Limb (tissue), 2 donors: ENCODE measurements at regions not wholly inside any gene's neighbourhood (a gene's known extent, or its start where the extent isn't known, plus 50 kb on each side); places are given as distances from the start of the nearest gene placed in this dataset.
"Not testable (repeated sequence)": the region's sequence is repeated elsewhere in the genome, so short reads cannot be mapped to it uniquely, and the experiment has no call there.

Experiments used
- DNase-seq, 2 donors: peaks; one replicate each; pipeline ENCODE4 v3.0.0-alpha.2; 2016; ENCODE audit errors: extremely low spot score in 2 of 2

DNA sequence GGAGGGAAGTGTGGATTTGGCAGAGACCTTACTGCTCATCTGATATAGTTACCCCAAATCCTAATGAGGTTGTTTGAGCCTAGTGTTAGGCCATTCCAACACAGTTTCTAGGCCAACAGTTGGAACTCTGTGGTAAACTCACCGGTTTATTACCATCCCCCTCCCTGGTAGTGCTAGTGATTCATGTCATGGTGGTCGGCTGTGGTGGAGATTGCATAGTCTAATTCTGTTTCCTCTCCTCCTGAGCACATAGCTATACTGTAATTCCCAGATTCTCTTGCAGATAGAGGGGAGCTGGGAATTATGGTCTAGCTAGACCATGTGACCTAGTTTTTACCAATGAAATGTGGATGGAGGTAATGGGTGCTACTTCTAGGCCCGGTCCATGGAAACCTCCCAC, 123.7 kb upstream of the KIF26B start:
- no peak for DNase-seq

- no peak for DNase-seq
These were observed 128.5 kb upstream of the KIF26B start for GRCh38 chr1:245026247-245026646.

DNA sequence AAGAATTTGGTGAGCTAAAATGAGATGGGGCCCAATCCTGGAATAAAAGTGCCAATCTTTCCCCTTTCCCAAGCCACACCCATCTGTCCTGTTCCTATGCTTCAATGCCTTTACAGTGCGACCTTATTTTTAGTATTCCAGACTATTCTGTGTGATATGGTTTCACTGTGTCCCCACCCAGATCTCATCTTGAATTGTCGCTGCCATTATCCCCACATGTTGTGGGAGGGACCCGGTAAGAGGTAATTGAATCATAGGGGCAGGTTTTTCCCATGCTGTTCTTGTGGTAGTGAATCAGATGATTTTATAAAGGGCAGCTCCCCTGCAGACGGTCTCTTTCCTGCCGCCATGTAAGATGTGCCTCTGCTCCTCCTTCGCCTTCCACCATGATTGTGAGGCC, 129.3 kb upstream of the KIF26B start:
- DNase-seq, result no peak

- DNase-seq, result no peak
These were observed 131.6 kb upstream of the KIF26B start for GRCh38 chr1:245023222-245023621.

- DNase-seq, result no peak
These were observed 134.8 kb upstream of the KIF26B start for GRCh38 chr1:245019910-245020486.

DNA sequence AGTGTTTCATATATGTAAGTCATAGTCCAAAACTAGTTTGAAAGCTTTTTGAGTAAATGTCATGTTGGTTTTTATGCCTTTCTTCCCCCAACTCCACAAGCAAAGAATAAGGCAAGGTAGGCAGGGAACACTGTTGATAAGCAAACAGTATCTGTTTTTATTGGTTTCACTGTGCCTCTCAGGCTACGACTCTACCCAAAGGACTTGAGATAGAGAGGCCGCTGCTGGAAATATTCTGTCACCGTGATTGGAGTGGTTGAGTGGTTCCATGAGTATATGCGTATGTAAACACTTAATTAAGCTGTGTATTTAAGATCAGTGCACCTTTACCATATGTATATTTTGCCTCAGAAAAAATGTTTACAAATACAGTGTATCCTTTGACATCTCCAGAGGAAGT, 138.1 kb upstream of the KIF26B start:
- DNase-seq, result no peak

- DNase-seq, result no peak
These were observed 139.8 kb upstream of the KIF26B start for GRCh38 chr1:245015031-245015430.

- DNase-seq, result no peak
These were observed 140.3 kb upstream of the KIF26B start for GRCh38 chr1:245014247-245015029.

DNA sequence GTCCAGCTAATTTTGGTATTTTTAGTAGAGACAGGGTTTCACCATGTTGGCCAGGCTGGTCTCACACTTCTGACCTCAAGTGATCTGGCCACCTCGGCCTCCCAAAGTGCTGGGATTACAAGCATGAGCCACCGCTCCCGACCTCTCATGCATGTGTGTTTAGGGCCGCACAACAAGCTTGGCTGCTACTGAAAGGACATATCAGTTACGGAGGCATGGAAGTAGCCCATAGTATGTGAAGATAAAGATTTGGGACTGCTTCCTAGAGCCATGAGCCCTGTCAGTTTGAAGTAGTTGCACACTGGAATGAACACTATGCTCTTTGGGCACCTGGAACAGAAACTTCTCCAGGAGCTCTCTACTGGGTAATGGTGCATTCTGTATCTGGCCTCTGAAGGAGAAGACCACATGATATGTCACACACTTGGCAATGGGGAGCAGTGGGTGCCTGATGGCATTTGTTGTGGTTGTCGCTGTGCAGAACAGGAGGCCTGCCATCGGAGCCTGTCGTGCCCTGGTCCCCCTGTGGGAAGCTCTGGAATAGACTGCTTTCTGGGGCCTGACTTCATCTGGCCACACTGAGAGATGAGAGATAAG, 144.7 kb upstream of the KIF26B start:
- DNase-seq, result no peak

- DNase-seq, result no peak
These were observed 144.4 kb upstream of the HNRNPU start for GRCh38 chr1:245008761-245009160.

DNA sequence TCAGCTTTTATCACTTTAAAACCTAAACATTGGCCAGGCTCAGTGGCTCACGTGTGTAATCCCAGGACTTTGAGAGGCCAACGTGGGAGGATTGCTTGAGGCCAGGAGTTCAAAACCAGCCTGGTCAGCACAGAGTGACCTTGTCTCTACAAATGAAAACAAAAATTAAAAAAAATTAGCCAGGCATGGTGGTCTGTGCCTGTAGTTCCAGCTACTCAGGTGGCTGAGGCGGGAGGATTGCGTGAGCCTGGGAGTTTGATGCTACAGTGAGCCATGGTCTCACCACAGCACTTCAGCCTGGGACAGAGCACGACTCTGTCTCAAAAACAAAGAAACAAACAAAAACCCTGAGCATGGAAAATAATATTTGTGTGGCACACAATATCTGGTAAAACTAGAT, 143.5 kb upstream of the HNRNPU start:
- DNase-seq, result no peak

DNA sequence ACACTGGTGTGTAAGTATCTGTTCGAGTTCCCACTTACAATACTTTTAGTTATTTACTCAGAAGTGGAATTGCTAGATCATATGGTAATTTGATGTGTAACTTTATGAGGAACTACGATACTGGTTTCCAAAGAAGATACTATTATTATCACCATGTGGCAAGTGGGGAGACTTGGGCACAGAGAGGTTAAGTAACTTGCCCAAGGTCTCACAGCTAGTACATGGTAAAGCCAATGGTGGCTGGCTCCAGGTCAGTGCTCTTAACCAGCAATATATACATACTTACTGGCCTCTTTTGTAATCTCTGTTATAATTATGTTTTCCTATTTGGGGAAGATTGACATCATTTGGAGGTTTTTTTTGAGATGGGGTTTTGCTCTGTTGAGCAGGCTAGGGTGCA, 138.9 kb upstream of the HNRNPU start:
- no peak for DNase-seq

DNA sequence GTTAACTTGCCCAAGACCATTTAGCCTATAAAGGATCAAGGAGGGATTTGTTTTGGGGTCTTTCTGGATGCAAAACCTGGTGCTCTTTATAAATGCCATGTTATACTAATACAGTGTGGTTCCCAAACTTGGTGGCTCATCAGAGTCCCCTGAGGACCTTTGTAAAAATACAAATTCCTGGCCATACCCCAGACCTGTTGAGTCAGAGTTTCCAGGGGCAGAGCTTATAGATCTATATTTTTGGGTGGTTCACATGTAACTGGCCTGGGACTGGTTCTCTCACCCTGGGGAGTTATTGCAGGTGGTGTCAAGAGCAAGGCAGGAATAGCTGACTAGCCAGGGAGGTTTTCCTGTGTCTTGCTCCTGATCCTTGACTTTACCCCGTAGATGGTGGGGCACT, 136.9 kb upstream of the HNRNPU start:
- DNase-seq, result no peak

- no peak for DNase-seq
These were observed 136.5 kb upstream of the HNRNPU start for GRCh38 chr1:245000872-245001188.

- DNase-seq, result not testable (repeated sequence)
These were observed 135.3 kb upstream of the HNRNPU start for GRCh38 chr1:244999644-245000043.

GRCh38 chr1:244998717-244999346, 134.5 kb upstream of the HNRNPU start:
- DNase-seq, result no peak

DNA sequence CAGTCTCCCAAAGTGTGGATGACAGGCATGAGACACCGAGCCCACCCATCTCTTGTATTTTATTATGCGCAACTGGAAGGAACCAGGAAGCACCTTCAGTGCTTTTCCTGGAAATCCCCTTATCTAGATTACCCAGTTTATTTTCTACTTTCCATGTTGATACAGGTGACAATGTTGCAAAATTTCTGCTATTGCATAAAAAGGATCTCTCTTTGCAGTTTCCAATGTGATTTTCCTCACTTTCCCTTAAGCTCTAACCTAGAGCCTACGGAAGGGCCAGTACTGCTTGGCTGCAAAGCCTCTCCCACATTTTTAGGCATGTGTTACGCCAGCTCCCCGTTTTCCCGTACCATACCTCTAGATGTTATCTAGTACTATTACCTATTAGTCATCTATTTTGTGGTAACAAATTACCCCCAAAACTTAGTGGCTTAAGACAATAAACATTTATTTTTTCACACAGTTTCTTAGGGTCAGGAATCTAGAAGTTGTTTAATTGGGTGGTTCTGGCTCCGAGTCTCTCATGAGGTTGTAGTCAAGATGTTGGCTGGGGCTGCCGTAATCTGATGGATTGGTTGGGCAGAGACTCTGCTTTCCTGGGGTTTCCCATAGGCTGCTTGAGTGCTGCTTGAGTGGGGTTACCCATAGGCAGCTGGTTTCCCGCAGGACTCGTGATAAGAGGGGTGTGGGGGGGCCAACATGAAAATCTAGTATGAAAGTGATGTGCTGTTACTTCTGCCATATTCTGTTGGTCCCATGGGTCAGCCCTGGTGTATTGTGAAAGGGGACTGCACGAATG, 131.5 kb upstream of the HNRNPU start:
- no peak for DNase-seq

DNA sequence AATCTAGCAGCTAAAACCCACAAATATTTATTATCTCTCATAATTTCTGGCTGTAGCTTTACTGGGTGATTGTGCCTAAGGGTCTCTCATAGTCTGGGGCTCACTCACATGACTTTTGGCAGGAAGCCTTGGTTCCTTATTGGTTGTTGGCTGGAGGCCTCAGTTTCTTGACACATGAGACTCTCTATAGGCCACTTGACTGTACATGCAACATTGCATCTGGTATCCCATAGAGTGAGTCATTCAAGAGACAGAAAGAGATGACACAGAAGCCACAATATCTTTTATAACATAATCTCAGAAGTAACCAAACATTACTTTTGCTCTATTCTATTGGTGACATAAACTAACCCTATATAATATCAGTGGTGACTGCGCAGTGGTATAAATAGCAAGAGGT, 128.5 kb upstream of the HNRNPU start:
- DNase-seq, result no peak

DNA sequence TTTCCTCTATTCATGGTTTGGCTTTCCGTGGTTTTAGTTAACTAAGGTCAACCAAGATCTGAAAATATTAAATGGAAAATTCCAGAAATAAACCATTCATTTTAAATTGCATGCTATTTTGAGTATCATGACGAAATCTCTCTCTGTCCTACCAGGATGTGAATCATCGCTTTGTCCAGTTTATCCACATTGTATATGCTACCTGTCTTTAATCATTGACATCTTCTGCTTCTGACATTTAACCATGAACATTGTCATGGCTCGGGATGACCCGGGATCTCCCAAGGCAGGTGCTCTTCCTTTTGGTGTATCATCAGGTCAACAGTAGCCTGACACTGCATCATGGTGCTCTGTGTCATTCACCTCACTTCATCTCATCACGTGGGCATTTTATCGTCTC, 125.5 kb upstream of the HNRNPU start:
- DNase-seq, result no peak

- DNase-seq, result no peak
These were observed 124.2 kb upstream of the HNRNPU start for GRCh38 chr1:244988521-244988920.

DNA sequence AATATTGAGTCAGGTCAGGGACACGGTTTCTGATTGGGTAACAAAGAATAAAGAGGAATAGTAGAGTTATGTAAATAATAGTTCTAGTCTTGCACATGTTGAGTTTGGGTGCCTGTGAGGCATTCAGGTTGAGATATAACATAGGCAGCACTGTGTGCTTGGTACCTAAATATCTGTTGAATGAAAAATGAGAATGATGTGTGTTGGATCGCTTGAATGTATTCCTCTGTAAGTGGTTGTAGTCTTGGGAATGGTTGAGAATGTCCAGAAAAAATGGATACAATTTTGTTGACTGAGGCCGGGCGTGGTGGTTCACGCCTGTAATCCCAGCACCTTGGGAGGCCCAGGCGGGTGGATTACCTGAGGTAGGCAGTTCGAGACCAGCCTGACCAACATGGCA, 116.3 kb upstream of the HNRNPU start:
- DNase-seq, result no peak

DNA sequence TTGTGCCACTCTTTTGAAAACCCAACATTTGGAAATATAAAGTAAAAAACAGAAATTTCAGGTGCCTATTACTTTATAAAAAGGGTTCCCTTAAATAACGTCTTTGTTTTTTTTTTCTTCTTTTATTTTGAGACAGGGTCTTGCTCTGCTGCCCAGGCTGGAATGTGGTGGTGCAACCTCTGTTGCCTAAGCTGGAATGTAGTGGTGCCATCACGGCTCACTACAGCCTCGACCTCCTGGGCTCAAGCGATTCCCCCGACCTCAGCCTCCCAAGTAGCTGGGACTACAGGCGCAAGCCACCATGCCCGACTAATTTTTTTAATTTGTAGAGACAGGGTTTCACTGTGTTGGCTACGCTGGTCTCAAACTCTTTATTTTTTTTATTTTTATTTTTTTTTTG, 110.2 kb upstream of the HNRNPU start:
- DNase-seq, result no peak
